ENCODE measurements at regions not wholly inside any gene's neighbourhood (a gene's known extent, or its start where the extent isn't known, plus 50 kb on each side); places are given as distances from the start of the nearest gene placed in this dataset.

- 56 to 57% methylated on average over 1 of the region's 1 CpG for WGBS, 2 donors
- intact Hi-C loops (cut with DNase I; ENCODE audit: low total_unique reads): no loop called here
- TF ChIP-seq POLR2A (IDR thresholded peaks at IDR 0.05) (no peak), CTCF (IDR thresholded peaks at IDR 0.05) (no peak)
- no peak for DNase-seq (ENCODE audit: low spot score in 2 of 2)
- H3K4me3 ChIP-seq (ENCODE audit: low read depth, poor library complexity, severe bottlenecking): no peak overlapping the region
Measured at GRCh38 chr7:124399941-124400340, 365.7 kb downstream of the GPR37 start.

- DNase-seq (ENCODE audit: low spot score in 2 of 2): no peak
- TF ChIP-seq POLR2A (IDR thresholded peaks at IDR 0.05) (no peak), CTCF (IDR thresholded peaks at IDR 0.05) (no peak)
- WGBS, 2 donors: 88 to 93% methylated on average over 2 of the region's 2 CpGs
- no peak overlapping the region for H3K4me3 ChIP-seq (ENCODE audit: low read depth, poor library complexity, severe bottlenecking)
- intact Hi-C loops (cut with DNase I; ENCODE audit: low total_unique reads): no loop called here
Measured at GRCh38 chr7:124398937-124399552, 366.2 kb upstream of the TMEM229A start.

GRCh38 chr7:124397134-124397533, 364.3 kb upstream of the TMEM229A start:
- 77 to 81% methylated on average over 4 of the region's 4 CpGs for WGBS, 2 donors

GRCh38 chr7:124390301-124390700, 357.4 kb upstream of the TMEM229A start:
- no peak for TF ChIP-seq POLR2A (IDR thresholded peaks at IDR 0.05)
- TF ChIP-seq CTCF (IDR thresholded peaks at IDR 0.05): no peak
- H3K4me3 ChIP-seq (ENCODE audit: low read depth, poor library complexity, severe bottlenecking): no peak overlapping the region
- intact Hi-C loops (cut with DNase I; ENCODE audit: low total_unique reads): no loop called here
- WGBS, 2 donors: 51 to 66% methylated on average over 1 of the region's 1 CpG
- no peak for DNase-seq (ENCODE audit: low spot score in 2 of 2)

More at GRCh38 chr7:124397134-124397533, 364.3 kb upstream of the TMEM229A start:
- TF ChIP-seq POLR2A (IDR thresholded peaks at IDR 0.05) (no peak), CTCF (IDR thresholded peaks at IDR 0.05) (no peak)
- intact Hi-C loops (cut with DNase I; ENCODE audit: low total_unique reads): no loop called here
- no peak for DNase-seq (ENCODE audit: low spot score in 2 of 2)
- no peak overlapping the region for H3K4me3 ChIP-seq (ENCODE audit: low read depth, poor library complexity, severe bottlenecking)

GRCh38 chr7:124388751-124389150, 355.9 kb upstream of the TMEM229A start:
- TF ChIP-seq POLR2A (IDR thresholded peaks at IDR 0.05) (no peak), CTCF (IDR thresholded peaks at IDR 0.05) (no peak)
- no peak overlapping the region for H3K4me3 ChIP-seq (ENCODE audit: low read depth, poor library complexity, severe bottlenecking)
- intact Hi-C loops (cut with DNase I; ENCODE audit: low total_unique reads): no loop called here
- DNase-seq (ENCODE audit: low spot score in 2 of 2): no peak
- WGBS, 2 donors: 65 to 75% methylated on average over 1 of the region's 1 CpG

GRCh38 chr7:124387056-124387455, 354.2 kb upstream of the TMEM229A start:
- DNase-seq (ENCODE audit: low spot score in 2 of 2): no peak
- 79 to 82% methylated on average over 4 of the region's 4 CpGs for WGBS, 2 donors
- no peak overlapping the region for H3K4me3 ChIP-seq (ENCODE audit: low read depth, poor library complexity, severe bottlenecking)
- intact Hi-C loops (cut with DNase I; ENCODE audit: low total_unique reads): no loop called here
- TF ChIP-seq POLR2A (IDR thresholded peaks at IDR 0.05) (no peak), CTCF (IDR thresholded peaks at IDR 0.05) (no peak)

Data from lower leg skin (tissue), 4 donors.